GM19397 (cell line): ENCODE measurements at regions not wholly inside any gene's neighbourhood (a gene's known extent, or its start where the extent isn't known, plus 50 kb on each side); places are given as distances from the start of the nearest gene placed in this dataset.
"Not testable (repeated sequence)": the region's sequence is repeated elsewhere in the genome, so short reads cannot be mapped to it uniquely, and the experiment has no call there.

Source experiments
- ATAC-seq: cut with Tn5 transposase; IDR thresholded peaks from one replicate; pipeline ENCODE4 v1.9.1; 2021; ENCODE audit warnings: mild to moderate bottlenecking, moderate library complexity; ENCODE audit not compliant: unreplicated experiment

GRCh38 chrX:39487969-39488330 is 609.8 kb downstream of the BCOR start:
- no peak for ATAC-seq

- peak; percentile 53 for ATAC-seq
Measured at GRCh38 chrX:39491548-39492297, 606.0 kb downstream of the BCOR start.

GRCh38 chrX:39492497-39493162 is 605.1 kb downstream of the BCOR start:
- no peak for ATAC-seq

- no peak for ATAC-seq
Measured at GRCh38 chrX:39493168-39493567, 604.6 kb downstream of the BCOR start.

- not testable (repeated sequence) for ATAC-seq
Measured at GRCh38 chrX:39497117-39497516, 600.6 kb downstream of the BCOR start.

GRCh38 chrX:39497702-39498265 is 600.0 kb downstream of the BCOR start:
- no peak for ATAC-seq

- no peak for ATAC-seq
Measured at GRCh38 chrX:39499996-39500395, 597.8 kb downstream of the BCOR start.

- no peak for ATAC-seq
Measured at GRCh38 chrX:39501822-39502221, 595.9 kb downstream of the BCOR start.

GRCh38 chrX:39502486-39502885 is 595.3 kb downstream of the BCOR start:
- no peak for ATAC-seq

GRCh38 chrX:39504227-39504626 is 593.5 kb downstream of the BCOR start:
- no peak for ATAC-seq

- ATAC-seq = no peak
Measured at GRCh38 chrX:39504850-39505259, 592.9 kb downstream of the BCOR start.

- ATAC-seq = no peak
Measured at GRCh38 chrX:39506131-39506530, 591.6 kb downstream of the BCOR start.

- no peak for ATAC-seq
Measured at GRCh38 chrX:39507034-39507433, 590.7 kb downstream of the BCOR start.

- ATAC-seq = no peak
Measured at GRCh38 chrX:39507617-39508299, 590.0 kb downstream of the BCOR start.

- ATAC-seq = no peak
Measured at GRCh38 chrX:39508300-39508692, 589.5 kb downstream of the BCOR start.

GRCh38 chrX:39509157-39509556 is 588.6 kb downstream of the BCOR start:
- no peak for ATAC-seq

- no peak for ATAC-seq
Measured at GRCh38 chrX:39513836-39514235, 583.9 kb downstream of the BCOR start.

- ATAC-seq = no peak
Measured at GRCh38 chrX:39514801-39515200, 583.0 kb downstream of the BCOR start.

GRCh38 chrX:39516427-39516841 is 581.3 kb downstream of the BCOR start:
- no peak for ATAC-seq

GRCh38 chrX:39518476-39519029 is 579.2 kb downstream of the BCOR start:
- ATAC-seq = no peak

- ATAC-seq = no peak
Measured at GRCh38 chrX:39519030-39519488, 578.7 kb downstream of the BCOR start.
